Gastrocnemius medialis (tissue), 4 donors: ENCODE measurements at regions not wholly inside any gene's neighbourhood (a gene's known extent, or its start where the extent isn't known, plus 50 kb on each side); places are given as distances from the start of the nearest gene placed in this dataset.

ENCODE experiments used
- CTCF ChIP-seq, 5 experiments: fragments of 450-650 bp in 3 of 5; fragments of 200-600 bp in 2 of 5; sonication (generic) in 2 of 5; IDR thresholded peaks in 4 of 5; conservative IDR thresholded peaks in 1 of 5; 1 replicate in 4 of 5; 2 replicates in 1 of 5; pipeline ENCODE4 v1.5.1; 2016 to 2019; ENCODE audit warnings: antibody characterized with exemption in 5 of 5, mild to moderate bottlenecking in 3 of 5, moderate library complexity in 3 of 5
- POLR2A ChIP-seq, 2 donors: fragments of 450-650 bp; IDR thresholded peaks; one replicate each; pipeline ENCODE4 v1.6.1; 2017; ENCODE audit warnings: antibody characterized with exemption in 2 of 2, mild to moderate bottlenecking in 2 of 2, moderate library complexity in 2 of 2

GRCh38 chr18:51255693-51256092 lies 58.2 kb upstream of the MEX3C start:
- TF ChIP-seq POLR2A (IDR thresholded peaks at IDR 0.05) (no peak), CTCF (IDR thresholded peaks at IDR 0.05 in 4 of 5, conservative IDR thresholded peaks at IDR 0.05 in 1 of 5) (no peak)
